Activated B cell treated with CpG ODN at 0.5 μM for 24 hours (primary cell): ENCODE measurements at regions not wholly inside any gene's neighbourhood (a gene's known extent, or its start where the extent isn't known, plus 50 kb on each side); places are given as distances from the start of the nearest gene placed in this dataset.
"Not testable (repeated sequence)": the region's sequence is repeated elsewhere in the genome, so short reads cannot be mapped to it uniquely, and the experiment has no call there.

ENCODE experiments used
- ATAC-seq: fragments of 200-7000 bp; cut with Tn5 transposase; one replicate; pipeline ENCODE4 v1.10.0; 2021; ENCODE audit warnings: low read depth, mild to moderate bottlenecking, moderate library complexity
- CTCF ChIA-PET: fragments of 350-600 bp; sonication (Branson Sonifier 250); formaldehyde crosslinking; loops from one replicate; lab custom pipeline; 2021; ENCODE audit warnings: antibody characterized with exemption; lab: Charles Lee
- POLR2A ChIA-PET: fragments of 350-600 bp; sonication (Branson Sonifier 250); formaldehyde crosslinking; loops from one replicate; lab custom pipeline; 2021; ENCODE audit warnings: antibody characterized with exemption; lab: Charles Lee
- DNase-seq: peaks from one replicate; pipeline ENCODE4 v3.0.0; 2022
- H3K27ac Mint-ChIP-seq: one replicate; pipeline ENCODE4 v1.8.0; 2020; ENCODE audit warnings: mixed read lengths
- H3K27me3 Mint-ChIP-seq: one replicate; pipeline ENCODE4 v1.8.0; 2021; ENCODE audit warnings: mixed read lengths
- H3K36me3 Mint-ChIP-seq: one replicate; pipeline ENCODE4 v1.8.0; 2021; ENCODE audit warnings: low read depth, mixed read lengths
- H3K4me1 Mint-ChIP-seq: one replicate; pipeline ENCODE4 v1.8.0; 2021; ENCODE audit warnings: mixed read lengths
- H3K4me3 Mint-ChIP-seq: one replicate; pipeline ENCODE4 v1.8.0; 2020; ENCODE audit warnings: mild to moderate bottlenecking, mixed read lengths
- H3K9me3 Mint-ChIP-seq: one replicate; pipeline ENCODE4 v1.8.0; 2020; ENCODE audit warnings: mixed read lengths
- intact Hi-C: fragments of 100-400 bp; cut with micrococcal nuclease; formaldehyde crosslinking; loops from one replicate; pipeline ENCODE4 v1.15.1; 2024
- TF ChIP-seq, protein P1 (sequence below): fragments of 200-600 bp; IDR thresholded peaks from one replicate; pipeline ENCODE4 v1.8.0; 2022; ENCODE audit warnings: antibody characterized with exemption, mild to moderate bottlenecking

DNA sequence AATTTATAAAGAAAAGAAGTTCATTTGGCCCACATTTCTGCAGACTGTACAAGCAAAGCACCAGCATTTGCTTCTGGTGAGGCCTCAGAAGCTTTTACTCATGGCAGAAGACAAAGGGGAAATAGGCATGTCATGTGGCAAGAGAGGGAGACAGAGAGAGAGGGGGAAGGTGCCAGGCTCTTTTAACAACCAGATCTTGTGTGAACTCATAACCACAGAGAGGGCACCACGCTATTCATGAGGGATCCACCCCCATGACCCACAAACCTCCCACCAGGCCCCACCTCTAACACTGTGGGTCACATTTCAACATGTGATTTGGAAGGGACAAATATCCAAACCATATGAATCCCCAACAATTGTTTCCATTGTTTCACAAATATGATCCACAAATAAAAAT, 467.9 kb downstream of the SIPA1L2 start:
- Mint-ChIP-seq H3K4me1 (no peaks in the 10 kb centered on the region), H3K4me3 (no peak overlapping the region), H3K27me3 (no peaks in the 10 kb centered on the region), H3K9me3 (peaks cover 8% of the 10 kb centered on the region), H3K36me3 (no peaks in the 10 kb centered on the region), H3K27ac (no peak overlapping the region)
- intact Hi-C loops: no loop called here
- POLR2A ChIA-PET: no interaction called here
- TF ChIP-seq, protein P1, sequence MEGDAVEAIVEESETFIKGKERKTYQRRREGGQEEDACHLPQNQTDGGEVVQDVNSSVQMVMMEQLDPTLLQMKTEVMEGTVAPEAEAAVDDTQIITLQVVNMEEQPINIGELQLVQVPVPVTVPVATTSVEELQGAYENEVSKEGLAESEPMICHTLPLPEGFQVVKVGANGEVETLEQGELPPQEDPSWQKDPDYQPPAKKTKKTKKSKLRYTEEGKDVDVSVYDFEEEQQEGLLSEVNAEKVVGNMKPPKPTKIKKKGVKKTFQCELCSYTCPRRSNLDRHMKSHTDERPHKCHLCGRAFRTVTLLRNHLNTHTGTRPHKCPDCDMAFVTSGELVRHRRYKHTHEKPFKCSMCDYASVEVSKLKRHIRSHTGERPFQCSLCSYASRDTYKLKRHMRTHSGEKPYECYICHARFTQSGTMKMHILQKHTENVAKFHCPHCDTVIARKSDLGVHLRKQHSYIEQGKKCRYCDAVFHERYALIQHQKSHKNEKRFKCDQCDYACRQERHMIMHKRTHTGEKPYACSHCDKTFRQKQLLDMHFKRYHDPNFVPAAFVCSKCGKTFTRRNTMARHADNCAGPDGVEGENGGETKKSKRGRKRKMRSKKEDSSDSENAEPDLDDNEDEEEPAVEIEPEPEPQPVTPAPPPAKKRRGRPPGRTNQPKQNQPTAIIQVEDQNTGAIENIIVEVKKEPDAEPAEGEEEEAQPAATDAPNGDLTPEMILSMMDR: no peak
- no peak for ATAC-seq
- DNase-seq: no peak
- CTCF ChIA-PET: no interaction called here

DNA sequence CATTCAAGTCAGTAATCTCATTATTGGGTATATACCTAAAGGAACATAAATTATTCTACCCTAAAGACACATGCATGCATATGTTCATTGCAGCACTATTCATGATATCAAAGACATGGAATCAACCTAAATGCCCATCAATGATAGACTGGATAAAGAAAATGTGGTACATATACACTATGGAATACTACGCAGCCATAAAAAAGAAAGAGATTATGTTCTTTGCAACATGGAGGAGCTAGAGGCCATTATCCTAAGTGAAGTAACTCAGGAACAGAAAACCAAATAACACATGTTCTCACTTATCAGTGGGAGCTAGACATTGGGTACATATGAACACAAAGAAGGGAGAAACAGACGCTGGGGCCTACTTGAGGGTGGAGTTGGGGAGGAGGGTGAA, 471.4 kb downstream of the SIPA1L2 start:
- ATAC-seq, DNase-seq, CTCF ChIA-PET, H3K4me3 Mint-ChIP-seq, POLR2A ChIA-PET, H3K9me3 Mint-ChIP-seq, H3K4me1 Mint-ChIP-seq, H3K36me3 Mint-ChIP-seq, intact Hi-C loops, H3K27me3 Mint-ChIP-seq, H3K27ac Mint-ChIP-seq: not testable (repeated sequence)

DNA sequence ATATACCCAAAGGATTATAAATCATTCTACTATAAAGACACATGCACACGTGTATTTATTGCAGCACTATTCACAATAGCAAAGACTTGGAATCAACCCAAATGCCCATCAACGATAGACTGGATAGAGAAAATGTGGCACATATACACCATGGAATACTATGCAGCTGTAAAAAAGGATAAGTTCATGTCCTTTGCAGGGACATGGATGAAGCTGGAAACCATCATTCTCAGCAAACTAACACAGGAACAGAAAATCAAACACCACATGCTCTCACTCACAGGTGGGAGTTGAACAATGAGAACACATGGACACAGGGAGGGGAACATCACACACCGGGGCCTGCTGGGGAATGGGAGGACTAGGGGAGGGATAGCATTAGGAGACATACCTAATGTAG, 473.9 kb downstream of the SIPA1L2 start:
- H3K9me3 Mint-ChIP-seq, CTCF ChIA-PET, H3K4me1 Mint-ChIP-seq, H3K27ac Mint-ChIP-seq, H3K4me3 Mint-ChIP-seq, H3K27me3 Mint-ChIP-seq, ATAC-seq, H3K36me3 Mint-ChIP-seq, POLR2A ChIA-PET, intact Hi-C loops, DNase-seq: not testable (repeated sequence)

DNA sequence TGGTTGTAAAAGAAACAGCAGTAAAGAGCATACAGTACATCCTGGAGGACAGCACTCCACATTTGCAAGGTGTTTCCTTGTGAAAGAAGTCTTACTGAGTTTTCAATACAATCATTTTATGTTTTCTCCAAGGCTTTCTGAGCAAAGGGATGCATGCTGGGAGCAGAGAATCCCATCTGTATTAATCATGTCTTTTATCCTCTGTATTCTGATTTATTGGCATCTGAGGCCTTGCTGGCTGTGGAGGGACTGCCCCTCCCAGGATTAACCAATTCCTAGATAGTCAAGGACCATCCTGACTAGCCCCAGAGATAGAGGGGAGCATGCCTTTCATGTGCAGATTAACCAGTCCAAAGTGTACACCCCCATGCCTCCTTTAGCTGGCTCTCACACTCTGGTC, 476.3 kb downstream of the SIPA1L2 start:
- H3K4me1 Mint-ChIP-seq: no peaks in the 10 kb centered on the region
- POLR2A ChIA-PET: no interaction called here
- no peak for ATAC-seq
- no peak for DNase-seq
- TF ChIP-seq, protein P1: no peak
- intact Hi-C loops: no loop called here
- H3K9me3 Mint-ChIP-seq: peaks cover 6% of the 10 kb centered on the region
- H3K36me3 Mint-ChIP-seq: no peaks in the 10 kb centered on the region
- H3K4me3 Mint-ChIP-seq: no peak overlapping the region
- no peaks in the 10 kb centered on the region for H3K27me3 Mint-ChIP-seq
- H3K27ac Mint-ChIP-seq: no peak overlapping the region
- CTCF ChIA-PET: no interaction called here

DNA sequence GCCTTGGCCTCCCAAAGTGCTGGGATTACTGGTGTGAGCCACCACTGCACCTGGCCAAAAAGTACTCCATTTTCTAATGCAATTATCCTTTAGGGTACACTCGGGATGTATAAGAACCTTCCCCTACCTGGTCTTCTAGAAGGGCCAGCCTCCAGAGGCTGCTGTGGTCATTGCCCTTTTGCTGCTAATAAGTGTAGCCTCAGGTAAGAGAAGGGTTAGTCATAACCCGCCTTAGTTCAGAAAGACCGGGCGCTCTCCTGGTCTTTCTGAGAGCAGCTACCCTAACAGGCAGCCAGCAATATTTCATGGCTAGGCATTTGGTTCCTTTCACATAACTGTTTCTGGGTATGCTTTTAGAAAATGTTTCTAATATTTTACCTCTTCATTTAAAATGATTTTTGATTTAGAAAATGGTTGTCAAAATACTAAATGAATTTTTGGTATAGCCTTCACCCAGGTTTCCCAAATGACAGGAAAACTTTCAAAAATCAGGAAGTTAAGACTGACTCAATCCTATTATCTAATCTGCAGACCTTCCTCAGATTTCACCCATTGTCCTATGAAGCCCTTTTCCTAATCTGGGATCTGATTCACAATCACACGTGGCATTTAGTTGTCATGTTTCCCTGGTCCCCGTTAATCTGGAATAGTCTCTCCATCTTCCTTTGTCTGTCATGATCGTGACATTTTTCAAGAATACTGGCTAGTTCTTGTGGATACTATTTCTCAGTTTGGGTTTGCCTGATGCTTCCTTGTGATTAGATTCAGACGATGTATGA, 479.0 kb downstream of the SIPA1L2 start:
- no peak for ATAC-seq
- intact Hi-C loops: no loop called here
- CTCF ChIA-PET: no interaction called here
- no peaks in the 10 kb centered on the region for H3K36me3 Mint-ChIP-seq
- H3K27me3 Mint-ChIP-seq: no peaks in the 10 kb centered on the region
- H3K9me3 Mint-ChIP-seq: no peaks in the 10 kb centered on the region
- no peak overlapping the region for H3K4me3 Mint-ChIP-seq
- no peak overlapping the region for H3K27ac Mint-ChIP-seq
- POLR2A ChIA-PET: no interaction called here
- no peaks in the 10 kb centered on the region for H3K4me1 Mint-ChIP-seq
- TF ChIP-seq, protein P1: no peak
- no peak for DNase-seq

DNA sequence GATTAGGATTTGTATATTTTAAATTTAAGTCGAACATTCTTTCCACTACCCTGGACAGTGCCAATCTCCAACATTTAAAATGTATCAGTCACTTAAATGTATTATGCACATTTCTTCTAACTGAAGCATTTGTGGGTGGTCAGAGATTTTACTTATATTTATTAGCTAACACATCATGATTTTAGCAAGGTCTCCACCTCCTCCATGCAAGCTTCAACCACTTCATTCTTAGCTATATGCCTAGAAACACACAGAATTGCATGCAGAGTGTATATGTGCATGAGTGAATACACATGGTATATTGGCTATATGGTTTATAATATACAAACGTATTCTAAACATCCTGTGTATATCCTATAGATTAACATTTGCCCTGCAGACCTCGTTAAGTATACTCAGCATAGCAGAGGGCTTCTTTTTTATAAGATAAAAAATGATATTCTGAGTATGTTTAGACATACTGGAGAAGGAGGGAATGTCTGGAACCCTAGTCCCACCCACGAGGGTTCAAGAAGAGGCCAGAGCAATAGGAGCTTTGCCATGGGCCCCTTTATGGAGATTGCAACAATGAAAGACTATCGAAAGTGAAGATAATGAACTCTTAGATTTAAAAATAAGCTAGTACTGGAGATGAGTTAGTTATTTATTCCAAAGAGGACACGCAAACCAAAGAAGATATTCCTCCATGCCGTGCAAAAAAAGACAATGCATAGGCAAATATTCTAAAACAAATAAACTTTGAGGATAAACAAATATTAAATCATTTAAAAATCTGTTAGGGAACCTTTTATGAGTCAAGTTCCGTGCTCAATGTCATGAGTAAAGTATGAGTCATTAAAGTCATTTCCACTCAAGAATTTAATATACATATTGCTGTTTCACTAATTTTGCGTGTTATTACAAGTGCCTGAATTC, 480.4 kb downstream of the SIPA1L2 start:
- ChIA-PET CTCF (interaction anchor here (1.1 kb wide), 1 partner anchor 10 kb away, joined by 3 read pairs; no protein-coding TSS in a partner anchor), POLR2A (no interaction called here)
- H3K4me3 Mint-ChIP-seq: no peak overlapping the region
- H3K27ac Mint-ChIP-seq: no peak overlapping the region
- H3K4me1 Mint-ChIP-seq: no peaks in the 10 kb centered on the region
- DNase-seq (no peak), ATAC-seq (no peak)
- H3K36me3 Mint-ChIP-seq: no peaks in the 10 kb centered on the region
- no peaks in the 10 kb centered on the region for H3K27me3 Mint-ChIP-seq
- intact Hi-C loops: no loop called here
- TF ChIP-seq, protein P1: no peak
- no peaks in the 10 kb centered on the region for H3K9me3 Mint-ChIP-seq
